Spleen (tissue), 11 donors: ENCODE measurements at regions not wholly inside any gene's neighbourhood (a gene's known extent, or its start where the extent isn't known, plus 50 kb on each side); places are given as distances from the start of the nearest gene placed in this dataset.

Source experiments
- DNase-seq: peaks from one replicate; pipeline ENCODE4 v3.0.0-alpha.2; 2020
- H3K27ac ChIP-seq, 8 donors: fragments of 200-600 bp; sonication (generic) in 7 of 8; 1 replicate in 4 of 8; 2 replicates in 4 of 8; pipeline versions ENCODE4 v1.5.0 to v1.8.0; 2016 to 2021; ENCODE audit warnings: inconsistent platforms in 4 of 8, mild to moderate bottlenecking in 4 of 8, moderate library complexity in 1 of 8
- H3K27me3 ChIP-seq, 7 donors: fragments of 200-600 bp; sonication (generic) in 6 of 7; replicated peaks in 1 of 7; 1 replicate in 4 of 7; 2 replicates in 3 of 7; pipeline versions ENCODE4 v1.5.0 to v1.8.0; 2016 to 2021; ENCODE audit warnings: inconsistent platforms in 3 of 7, mild to moderate bottlenecking in 1 of 7
- H3K36me3 ChIP-seq, 6 donors: fragments of 200-600 bp; sonication (generic) in 5 of 6; 1 replicate in 4 of 6; 2 replicates in 2 of 6; pipeline versions ENCODE4 v1.5.0 to v1.8.0; 2016 to 2021; ENCODE audit warnings: inconsistent platforms in 2 of 6
- H3K4me1 ChIP-seq, 6 donors: fragments of 200-600 bp; sonication (generic) in 5 of 6; 1 replicate in 3 of 6; 2 replicates in 3 of 6; pipeline versions ENCODE4 v1.5.0 to v1.8.0; 2016 to 2021; ENCODE audit warnings: inconsistent platforms in 3 of 6
- H3K4me3 ChIP-seq, 8 donors: fragments of 200-600 bp; sonication (generic) in 7 of 8; 1 replicate in 4 of 8; 2 replicates in 4 of 8; pipeline versions ENCODE4 v1.5.0 to v1.8.0; 2016 to 2021; ENCODE audit warnings: inconsistent platforms in 4 of 8, mild to moderate bottlenecking in 4 of 8, moderate library complexity in 2 of 8
- H3K9me3 ChIP-seq, 8 donors: fragments of 200-600 bp; sonication (generic) in 7 of 8; 1 replicate in 4 of 8; 2 replicates in 4 of 8; pipeline versions ENCODE4 v1.5.0 to v1.8.0; 2016 to 2021; ENCODE audit warnings: inconsistent platforms in 4 of 8
- CTCF ChIP-seq, 11 experiments: fragments of 200-600 bp in 7 of 11; fragments of 450-650 bp in 4 of 11; sonication (generic) in 4 of 11; IDR thresholded peaks in 8 of 11; conservative IDR thresholded peaks in 3 of 11; 1 replicate in 7 of 11; 2 replicates in 4 of 11; pipeline versions ENCODE4 v1.4.0 to v1.8.0; 2016 to 2021; ENCODE audit warnings: antibody characterized with exemption in 11 of 11, inconsistent platforms in 4 of 11, mild to moderate bottlenecking in 1 of 11
- POLR2A ChIP-seq, 3 donors: fragments of 450-650 bp; IDR thresholded peaks; one replicate each; pipeline ENCODE4 v1.5.1; 2017; ENCODE audit warnings: antibody characterized with exemption in 3 of 3, mild to moderate bottlenecking in 1 of 3
- POLR2AphosphoS5 ChIP-seq, 3 donors: sonication (generic); formaldehyde crosslinking; IDR thresholded peaks; one replicate each; pipeline ENCODE4 v1.5.1; 2017; ENCODE audit warnings: antibody characterized with exemption in 3 of 3
- WGBS, 5 donors: extraction: QIAGEN DNeasy Blood & Tissue Kit in 3 of 5; methylation state at CpG; one replicate each; pipeline versions ENCODE4 v1.1.5 to v1.1.7; 2013 to 2018; 5-methylcytosine and 5-hydroxymethylcytosine counted together
- intact Hi-C: fragments of 100-400 bp; cut with DNase I; formaldehyde crosslinking; loops from one replicate; pipeline ENCODE4 v1.15.0; 2023; ENCODE audit warnings: low total_unique reads
- donor health status: healthy with polysubstance abuse.
- donor health status: DM: no; HTN: no; CAD: no; lungs with moderate emphysema.
- donor health status: DM: no; HTN: no; CAD: no.
- donor health status: Bipolar disorder and iron deficiency.
- donor health status: healthy.
- donor health status: DM: no; HTN: no; CAD: no.
- donor health status: DM: yes; HTN: yes; CAD: no.

GRCh38 chr9:1416261-1416660 is 366.1 kb downstream of the DMRT2 start:
- intact Hi-C loops = no loop called here
- Histone ChIP-seq H3K9me3 (no peaks in the 10 kb centered on the region), H3K27me3 (no peaks in the 10 kb centered on the region), H3K4me1 (no peaks in the 10 kb centered on the region), H3K36me3 (no peaks in the 10 kb centered on the region), H3K27ac (no peak overlapping the region), H3K4me3 (no peak overlapping the region)
- TF ChIP-seq POLR2A (IDR thresholded peaks at IDR 0.05) (no peak), POLR2AphosphoS5 (IDR thresholded peaks at IDR 0.05) (no peak), CTCF (IDR thresholded peaks at IDR 0.05 in 8 of 11, conservative IDR thresholded peaks at IDR 0.05 in 3 of 11) (no peak)
- DNase-seq = no peak
- 65 to 83% (median 75%) methylated on average over 4 of the region's 4 CpGs for WGBS, 5 donors

DNA sequence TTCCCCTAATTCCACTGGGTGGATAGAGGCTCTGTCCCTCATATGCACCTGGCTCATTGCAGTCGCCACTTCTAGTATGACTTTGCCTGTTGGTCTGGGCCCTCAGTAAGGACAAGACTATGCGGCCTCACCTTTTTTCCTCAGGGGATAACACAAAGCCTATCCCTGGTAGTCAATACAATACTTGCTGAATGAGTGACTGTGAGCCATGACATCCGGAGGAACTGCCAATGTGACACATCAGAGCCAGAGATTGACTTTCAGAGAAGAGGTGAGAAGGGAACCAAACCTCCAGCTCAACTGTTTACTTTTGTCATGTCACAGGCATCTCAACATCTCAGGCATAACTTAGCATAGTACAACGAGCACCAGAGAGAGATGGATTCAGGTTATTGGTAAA is 371.3 kb downstream of the DMRT2 start:
- WGBS, 5 donors = 68 to 92% (median 78%) methylated on average over 4 of the region's 4 CpGs
- Histone ChIP-seq H3K27me3 (no peaks in the 10 kb centered on the region), H3K27ac (no peak overlapping the region), H3K4me3 (no peak overlapping the region), H3K9me3 (peaks cover 0 to 9% (median 2%) of the 10 kb centered on the region in 8 donors), H3K4me1 (no peaks in the 10 kb centered on the region), H3K36me3 (no peaks in the 10 kb centered on the region)
- TF ChIP-seq CTCF (IDR thresholded peaks at IDR 0.05 in 8 of 11, conservative IDR thresholded peaks at IDR 0.05 in 3 of 11) (no peak), POLR2AphosphoS5 (IDR thresholded peaks at IDR 0.05) (no peak), POLR2A (IDR thresholded peaks at IDR 0.05) (no peak)
- intact Hi-C loops = no loop called here
- DNase-seq = no peak

DNA sequence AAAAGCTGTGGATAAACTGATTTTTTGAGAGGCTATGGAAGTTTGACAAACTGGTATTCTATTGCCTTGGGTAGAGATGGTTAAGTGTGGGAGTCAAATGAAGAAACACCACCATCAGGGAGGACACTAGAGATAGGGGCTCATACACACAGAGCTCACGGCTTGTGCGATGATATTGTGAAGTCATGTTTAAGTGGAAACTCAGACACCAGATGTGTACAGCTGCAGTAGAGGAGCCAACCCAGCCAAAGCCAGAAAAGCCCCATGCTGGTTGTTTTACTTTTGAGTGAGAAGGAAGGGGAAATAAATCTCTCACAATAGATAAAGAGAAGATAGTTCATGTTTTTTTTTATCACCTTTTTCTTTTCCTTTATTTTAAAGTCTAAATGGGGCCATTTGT is 377.7 kb downstream of the DMRT2 start:
- H3K9me3 ChIP-seq = peaks cover 0 to 9% (median 2%) of the 10 kb centered on the region in 8 donors
- H3K27me3 ChIP-seq = no peaks in the 10 kb centered on the region
- intact Hi-C loops = no loop called here
- DNase-seq = no peak
- TF ChIP-seq CTCF (IDR thresholded peaks at IDR 0.05 in 8 of 11, conservative IDR thresholded peaks at IDR 0.05 in 3 of 11) (no peak), POLR2AphosphoS5 (IDR thresholded peaks at IDR 0.05) (no peak), POLR2A (IDR thresholded peaks at IDR 0.05) (no peak)
- 56 to 91% (median 86%) methylated on average over 2 of the region's 2 CpGs for WGBS, 5 donors
- no peaks in the 10 kb centered on the region for H3K4me1 ChIP-seq
- H3K36me3 ChIP-seq = no peaks in the 10 kb centered on the region
- no peak overlapping the region for H3K4me3 ChIP-seq
- no peak overlapping the region for H3K27ac ChIP-seq

DNA sequence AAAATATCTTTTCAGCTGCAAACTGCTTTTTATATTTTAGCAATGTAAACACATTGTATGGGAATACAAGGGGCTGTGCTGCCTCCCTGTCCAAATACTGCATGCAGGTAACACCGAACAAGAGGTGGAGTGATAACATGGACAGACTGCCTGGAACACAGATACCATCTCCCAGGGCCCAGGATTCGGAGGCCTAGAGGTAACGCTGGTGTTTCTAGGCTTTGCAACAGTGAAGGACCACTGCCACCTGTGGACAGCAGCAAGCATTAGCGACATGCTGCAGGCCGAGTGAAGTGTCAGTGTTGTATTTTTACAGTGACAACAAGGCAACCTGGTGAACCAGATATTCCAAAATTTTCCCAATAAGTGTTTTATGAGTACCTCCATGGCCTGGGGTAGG is 379.1 kb downstream of the DMRT2 start:
- WGBS, 5 donors = 32 to 48% (median 39%) methylated on average over 5 of the region's 5 CpGs
- DNase-seq = no peak
- intact Hi-C loops = no loop called here
- Histone ChIP-seq H3K27me3 (no peaks in the 10 kb centered on the region), H3K36me3 (no peaks in the 10 kb centered on the region), H3K4me3 (no peak overlapping the region), H3K4me1 (no peaks in the 10 kb centered on the region), H3K9me3 (peaks cover 0 to 6% (median 2%) of the 10 kb centered on the region in 8 donors), H3K27ac (no peak overlapping the region)
- TF ChIP-seq CTCF (IDR thresholded peaks at IDR 0.05 in 8 of 11, conservative IDR thresholded peaks at IDR 0.05 in 3 of 11) = no peak
- TF ChIP-seq POLR2AphosphoS5 (IDR thresholded peaks at IDR 0.05) = no peak
- no peak for TF ChIP-seq POLR2A (IDR thresholded peaks at IDR 0.05)
